MCF 10A (cell line): ENCODE measurements at regions not wholly inside any gene's neighbourhood (a gene's known extent, or its start where the extent isn't known, plus 50 kb on each side); places are given as distances from the start of the nearest gene placed in this dataset.
"Not testable (repeated sequence)": the region's sequence is repeated elsewhere in the genome, so short reads cannot be mapped to it uniquely, and the experiment has no call there.

ENCODE experiments used
- BruUV-seq: library from RNA; stranded (reverse); fragments of 400-500 nt; replicated peaks from 2 replicates; lab custom pipeline; 2021; lab: Mats Ljungman, UMichigan
- CTCF ChIA-PET: fragments of 300-600 bp; sonication (Branson Sonifier 250); formaldehyde crosslinking; extraction: SDS; loops from one replicate; lab custom pipeline; 2021; ENCODE audit warnings: antibody characterized with exemption, inconsistent platforms; lab: Yijun Ruan, JAX
- POLR2A ChIA-PET: fragments of 300-600, 350-650 bp; sonication (Branson Sonifier 250); formaldehyde crosslinking; extraction: SDS; loops from one replicate; lab custom pipeline; 2020; ENCODE audit warnings: antibody characterized with exemption, inconsistent platforms; lab: Yijun Ruan, JAX
- DNase-seq: peaks from one replicate; pipeline ENCODE4 v3.0.0-alpha.2; 2018; ENCODE audit not compliant: unreplicated experiment
- H3K27ac Mint-ChIP-seq: one replicate; pipeline ENCODE4 v1.8.0; 2022; ENCODE audit warnings: mild to moderate bottlenecking, low read depth, mixed read lengths; ENCODE audit not compliant: unreplicated experiment
- H3K27me3 Mint-ChIP-seq: one replicate; pipeline ENCODE4 v1.8.0; 2022; ENCODE audit warnings: mixed read lengths; ENCODE audit not compliant: insufficient read depth, unreplicated experiment
- H3K36me3 Mint-ChIP-seq: one replicate; pipeline ENCODE4 v1.8.0; 2022; ENCODE audit warnings: mild to moderate bottlenecking, moderate library complexity, mixed read lengths; ENCODE audit not compliant: insufficient read depth, unreplicated experiment
- H3K4me1 Mint-ChIP-seq: one replicate; pipeline ENCODE4 v1.8.0; 2022; ENCODE audit warnings: mixed read lengths; ENCODE audit not compliant: insufficient read depth, unreplicated experiment
- H3K4me3 Mint-ChIP-seq: one replicate; pipeline ENCODE4 v1.8.0; 2022; ENCODE audit warnings: mild to moderate bottlenecking, moderate library complexity, mixed read lengths; ENCODE audit not compliant: unreplicated experiment
- H3K9me3 Mint-ChIP-seq: one replicate; pipeline ENCODE4 v1.8.0; 2022; ENCODE audit warnings: mixed read lengths; ENCODE audit not compliant: unreplicated experiment
- CTCF ChIP-seq: fragments of 200-600 bp; IDR thresholded peaks from one replicate; pipeline ENCODE4 v1.8.0; 2022; ENCODE audit warnings: antibody characterized with exemption, mild to moderate bottlenecking; ENCODE audit not compliant: unreplicated experiment
- intact Hi-C: fragments of 100-400 bp; cut with micrococcal nuclease; formaldehyde crosslinking; loops from 2 replicates; pipeline ENCODE4 v1.14.1; 2022

DNA sequence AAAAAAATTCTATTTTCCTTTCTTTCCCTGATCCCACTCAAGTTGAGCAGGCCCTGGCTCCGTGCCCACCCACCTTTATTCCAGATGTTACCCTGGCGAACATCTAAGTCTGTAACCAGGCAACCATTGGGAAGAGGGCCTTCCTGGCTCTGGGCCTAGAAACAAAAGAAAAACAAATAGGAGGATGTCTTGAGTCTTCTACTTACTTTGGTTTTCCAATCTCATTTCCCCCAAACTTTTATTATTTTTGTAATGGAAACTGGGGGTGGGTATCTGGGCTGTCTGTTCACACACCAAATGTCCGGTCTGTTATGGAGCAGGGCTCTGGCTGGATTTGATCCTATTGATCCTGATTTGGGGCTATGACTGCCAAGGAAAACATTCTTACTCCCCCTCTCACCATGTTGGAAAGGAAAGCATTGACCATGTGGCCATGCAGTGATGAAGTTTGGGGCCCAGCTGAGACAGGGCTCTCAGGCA, 744.1 kb downstream of the DHX35 start:
- no peak for DNase-seq
- BruUV-seq, result no TSS peak
- Mint-ChIP-seq H3K27me3 (no peaks in the 10 kb centered on the region), H3K36me3 (no peaks in the 10 kb centered on the region), H3K4me3 (no peak overlapping the region), H3K4me1 (peaks cover 5% of the 10 kb centered on the region), H3K9me3 (no peaks in the 10 kb centered on the region), H3K27ac (no peak overlapping the region)
- intact Hi-C loops, result no loop called here
- no peak for TF ChIP-seq CTCF
- CTCF ChIA-PET, result interaction anchor here (2.0 kb wide), 1 partner anchor 20 kb away, joined by 4 read pairs; no protein-coding TSS in a partner anchor
- POLR2A ChIA-PET, result no interaction called here

DNA sequence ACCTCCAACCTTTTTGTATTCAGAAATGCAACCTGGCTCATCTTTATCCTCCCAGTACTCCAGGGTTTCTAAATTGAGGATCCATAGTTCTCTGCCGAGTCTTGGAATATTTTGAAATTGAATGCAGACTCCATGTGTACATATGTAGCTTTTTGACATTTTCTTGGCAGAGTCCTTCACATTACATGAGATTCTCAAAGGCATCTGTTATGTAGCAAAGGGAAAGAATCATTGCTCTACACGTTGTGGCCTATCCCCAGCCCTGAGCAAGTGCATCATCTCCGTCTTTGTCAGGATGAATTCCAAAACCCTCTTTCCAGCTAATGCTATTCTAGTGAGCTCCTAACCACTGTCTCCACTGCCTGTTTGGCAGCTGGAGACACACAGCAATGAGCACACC, 742.9 kb downstream of the DHX35 start:
- ChIA-PET CTCF (interaction anchor here (0.7 to 2.0 kb wide), 2 partner anchors 22 to 435 kb away, joined by 3 to 4 read pairs; no protein-coding TSS in a partner anchor), POLR2A (no interaction called here)
- Mint-ChIP-seq H3K27ac (no peak overlapping the region), H3K9me3 (no peaks in the 10 kb centered on the region), H3K4me3 (no peak overlapping the region), H3K4me1 (peaks cover 5% of the 10 kb centered on the region), H3K36me3 (no peaks in the 10 kb centered on the region), H3K27me3 (no peaks in the 10 kb centered on the region)
- no TSS peak for BruUV-seq
- intact Hi-C loops, result no loop called here
- TF ChIP-seq CTCF, result no peak
- DNase-seq, result no peak

DNA sequence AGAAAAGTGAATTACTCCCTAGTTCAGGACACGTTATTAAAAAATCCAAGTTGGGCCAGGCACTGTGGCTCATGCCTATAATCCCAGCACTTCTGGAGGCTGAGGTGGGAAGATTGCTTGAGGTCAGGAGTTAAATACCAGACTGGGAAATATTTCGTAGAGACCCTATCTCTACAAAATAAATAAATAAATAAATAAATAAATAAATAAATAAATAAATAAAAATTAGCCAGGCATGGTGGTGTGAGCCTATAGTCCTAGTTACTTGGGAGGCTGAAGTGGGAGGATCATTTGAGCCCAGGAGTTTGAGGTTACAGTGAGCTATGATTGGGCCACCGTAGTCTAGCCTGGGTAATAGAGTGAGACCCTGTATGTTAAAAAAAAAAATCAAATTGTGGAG, 741.2 kb downstream of the DHX35 start:
- H3K27ac Mint-ChIP-seq, H3K36me3 Mint-ChIP-seq, H3K27me3 Mint-ChIP-seq, intact Hi-C loops, DNase-seq, POLR2A ChIA-PET, BruUV-seq, H3K9me3 Mint-ChIP-seq, H3K4me1 Mint-ChIP-seq, H3K4me3 Mint-ChIP-seq: not testable (repeated sequence)
- CTCF ChIA-PET, result interaction anchor here (0.6 to 0.8 kb wide), 3 partner anchors 40 to 733 kb away, joined by 3 read pairs; no protein-coding TSS in a partner anchor

DNA sequence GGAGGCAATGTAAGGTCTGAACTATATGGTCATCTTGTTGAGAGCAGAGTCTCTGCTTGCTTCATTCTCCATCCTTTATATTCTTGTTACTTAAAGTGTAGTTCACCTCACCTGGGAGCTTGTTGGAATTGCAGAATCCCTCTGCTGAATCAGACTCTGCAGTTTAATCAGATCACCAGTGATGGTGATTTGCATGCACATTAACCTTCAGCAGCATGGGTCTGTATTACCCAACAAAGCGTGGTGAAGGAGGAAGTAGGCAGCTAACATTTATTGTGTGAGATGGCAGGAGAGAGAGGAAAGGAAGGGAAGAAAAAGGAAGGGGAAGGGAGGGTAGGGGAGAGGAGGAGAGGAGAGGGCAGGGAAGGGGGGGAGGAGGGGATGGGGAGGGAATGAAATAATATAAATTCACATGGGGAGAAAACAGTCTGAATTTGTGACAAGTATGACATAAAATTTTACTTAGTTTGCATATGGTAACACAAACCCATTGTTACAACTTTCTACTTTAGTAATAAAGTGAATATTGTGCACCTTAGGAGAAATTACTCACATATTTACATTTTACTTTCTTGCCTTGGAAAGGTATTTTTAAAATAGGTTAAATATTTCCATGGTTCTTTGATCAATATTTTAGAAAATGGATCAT, 740.7 kb downstream of the DHX35 start:
- H3K9me3 Mint-ChIP-seq, result no peaks in the 10 kb centered on the region
- no peak overlapping the region for H3K27ac Mint-ChIP-seq
- peaks cover 5% of the 10 kb centered on the region for H3K4me1 Mint-ChIP-seq
- BruUV-seq, result no TSS peak
- CTCF ChIA-PET, result interaction anchor here (0.7 to 0.8 kb wide), 2 partner anchors 40 to 104 kb away, joined by 3 read pairs; no protein-coding TSS in a partner anchor
- no peak overlapping the region for H3K4me3 Mint-ChIP-seq
- intact Hi-C loops, result no loop called here
- no peak for TF ChIP-seq CTCF
- H3K36me3 Mint-ChIP-seq, result no peaks in the 10 kb centered on the region
- H3K27me3 Mint-ChIP-seq, result no peaks in the 10 kb centered on the region
- DNase-seq, result no peak
- POLR2A ChIA-PET, result interaction anchor here (1.2 kb wide), 1 partner anchor 10 kb away, joined by 4 read pairs; no protein-coding TSS in a partner anchor
